ENCODE measurements at regions not wholly inside any gene's neighbourhood (a gene's known extent, or its start where the extent isn't known, plus 50 kb on each side); places are given as distances from the start of the nearest gene placed in this dataset.

DNA sequence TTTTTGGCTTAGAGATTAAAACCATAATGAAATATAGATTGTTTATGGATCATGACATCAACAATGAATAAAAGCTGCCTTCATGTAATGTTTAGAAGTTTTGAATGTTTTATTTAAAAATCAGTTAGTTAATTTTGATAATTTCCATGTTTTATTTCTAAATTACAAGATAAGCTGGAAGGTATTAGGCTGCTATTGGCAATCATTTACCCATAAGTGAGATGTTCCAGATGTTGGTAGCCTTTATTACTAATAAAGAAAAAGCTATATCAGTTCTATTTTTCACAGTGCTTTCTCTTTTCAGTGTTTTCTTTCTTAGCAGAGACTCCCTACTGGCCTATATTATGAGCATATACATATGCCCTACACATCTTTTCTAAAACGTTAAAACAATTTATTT is 347.0 kb downstream of the CSNK1G3 start:
- H3K79me2 ChIP-seq (ENCODE audit: control insufficient read depth, insufficient read depth, low read length) = no peaks in the 10 kb centered on the region
- H4K20me1 ChIP-seq (replicated peaks; ENCODE audit: control insufficient read depth, insufficient read depth, low read length) = no peaks in the 10 kb centered on the region
- ATAC-seq = no peak
- no peaks in the 10 kb centered on the region for H3K27me3 ChIP-seq (ENCODE audit: control insufficient read depth in 2 of 2, insufficient read depth in 2 of 2, low read length in 2 of 2)
- H2AFZ ChIP-seq (ENCODE audit: low read depth, low read length) = no peak overlapping the region
- CTCF ChIA-PET (ENCODE audit: low intra/inter-chr PET ratio) = no interaction called here
- 0% methylated on average over 1 of the region's 1 CpG for WGBS (ENCODE audit: insufficient coverage, low coverage, missing lambda C conversion rate)
- no peak for DNase-seq (ENCODE audit: extremely low read depth in 1 of 4, low spot score in 3 of 4)
- BruUV-seq (replicated peaks) = no TSS peak
- H3K9me1 ChIP-seq (ENCODE audit: control insufficient read depth, insufficient read depth, low read length) = no peaks in the 10 kb centered on the region
- H3K9ac ChIP-seq (ENCODE audit: insufficient read depth in 1 of 2, low read depth in 2 of 2, low read length in 2 of 2) = no peak overlapping the region
- no peak overlapping the region for H3K4me3 ChIP-seq
- no peak for FAIRE-seq
- no peak for TF ChIP-seq CREM (IDR thresholded peaks at IDR 0.05; ENCODE audit: low read depth)
- TF ChIP-seq, protein P1, sequence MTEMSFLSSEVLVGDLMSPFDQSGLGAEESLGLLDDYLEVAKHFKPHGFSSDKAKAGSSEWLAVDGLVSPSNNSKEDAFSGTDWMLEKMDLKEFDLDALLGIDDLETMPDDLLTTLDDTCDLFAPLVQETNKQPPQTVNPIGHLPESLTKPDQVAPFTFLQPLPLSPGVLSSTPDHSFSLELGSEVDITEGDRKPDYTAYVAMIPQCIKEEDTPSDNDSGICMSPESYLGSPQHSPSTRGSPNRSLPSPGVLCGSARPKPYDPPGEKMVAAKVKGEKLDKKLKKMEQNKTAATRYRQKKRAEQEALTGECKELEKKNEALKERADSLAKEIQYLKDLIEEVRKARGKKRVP (CRISPR knock-in tag; IDR thresholded peaks at IDR 0.05) = no peak
- TF ChIP-seq ZNF431 (CRISPR knock-in tag; IDR thresholded peaks at IDR 0.05) = no peak
- TF ChIP-seq POLR2H (tag; IDR thresholded peaks at IDR 0.05; ENCODE audit: low read depth) = no peak
- TF ChIP-seq STAG1 (CRISPR knock-in tag; IDR thresholded peaks at IDR 0.05; ENCODE audit: borderline replicate concordance) = no peak
- TF ChIP-seq, protein P2, sequence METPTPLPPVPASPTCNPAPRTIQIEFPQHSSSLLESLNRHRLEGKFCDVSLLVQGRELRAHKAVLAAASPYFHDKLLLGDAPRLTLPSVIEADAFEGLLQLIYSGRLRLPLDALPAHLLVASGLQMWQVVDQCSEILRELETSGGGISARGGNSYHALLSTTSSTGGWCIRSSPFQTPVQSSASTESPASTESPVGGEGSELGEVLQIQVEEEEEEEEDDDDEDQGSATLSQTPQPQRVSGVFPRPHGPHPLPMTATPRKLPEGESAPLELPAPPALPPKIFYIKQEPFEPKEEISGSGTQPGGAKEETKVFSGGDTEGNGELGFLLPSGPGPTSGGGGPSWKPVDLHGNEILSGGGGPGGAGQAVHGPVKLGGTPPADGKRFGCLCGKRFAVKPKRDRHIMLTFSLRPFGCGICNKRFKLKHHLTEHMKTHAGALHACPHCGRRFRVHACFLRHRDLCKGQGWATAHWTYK (CRISPR knock-in tag; IDR thresholded peaks at IDR 0.05) = no peak
- TF ChIP-seq GATA2 (CRISPR knock-in tag; IDR thresholded peaks at IDR 0.05) = no peak
- TF ChIP-seq SMC3 (conservative IDR thresholded peaks at IDR 0.05; ENCODE audit: insufficient read depth, low read depth, low read length) = no peak
- no peak for TF ChIP-seq POLR2G (IDR thresholded peaks at IDR 0.05; ENCODE audit: low read depth, low read length)
- TF ChIP-seq, protein P3, sequence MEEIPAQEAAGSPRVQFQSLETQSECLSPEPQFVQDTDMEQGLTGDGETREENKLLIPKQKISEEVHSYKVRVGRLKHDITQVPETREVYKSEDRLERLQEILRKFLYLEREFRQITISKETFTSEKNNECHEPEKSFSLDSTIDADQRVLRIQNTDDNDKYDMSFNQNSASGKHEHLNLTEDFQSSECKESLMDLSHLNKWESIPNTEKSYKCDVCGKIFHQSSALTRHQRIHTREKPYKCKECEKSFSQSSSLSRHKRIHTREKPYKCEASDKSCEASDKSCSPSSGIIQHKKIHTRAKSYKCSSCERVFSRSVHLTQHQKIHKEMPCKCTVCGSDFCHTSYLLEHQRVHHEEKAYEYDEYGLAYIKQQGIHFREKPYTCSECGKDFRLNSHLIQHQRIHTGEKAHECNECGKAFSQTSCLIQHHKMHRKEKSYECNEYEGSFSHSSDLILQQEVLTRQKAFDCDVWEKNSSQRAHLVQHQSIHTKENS (CRISPR knock-in tag; IDR thresholded peaks at IDR 0.05) = no peak
- intact Hi-C loops (cut with micrococcal nuclease) = no loop called here
- no peak overlapping the region for H3K4me2 ChIP-seq (ENCODE audit: insufficient read depth, low read length)
- H3K36me3 ChIP-seq (ENCODE audit: control insufficient read depth, insufficient read depth, low read length) = no peaks in the 10 kb centered on the region
- no peaks in the 10 kb centered on the region; the same call in 1 of the 2 replicates for H3K9me3 ChIP-seq (replicated peaks; ENCODE audit: control insufficient read depth, insufficient read depth, low read depth, low read length)
- in situ Hi-C loops (cut with MboI) = no loop called here
- no peak overlapping the region for H3K27ac ChIP-seq (ENCODE audit: extremely low read depth, low read depth, low read length)
- POLR2A ChIA-PET = no interaction called here
- no peaks in the 10 kb centered on the region for H3K4me1 ChIP-seq (replicated peaks in 1 of 2; ENCODE audit: control insufficient read depth in 2 of 2, insufficient read depth in 2 of 2, low read length in 2 of 2)

Data from K562 (cell line).